Muscle layer of colon (tissue), 2 donors: ENCODE measurements at regions not wholly inside any gene's neighbourhood (a gene's known extent, or its start where the extent isn't known, plus 50 kb on each side); places are given as distances from the start of the nearest gene placed in this dataset.
"Not testable (repeated sequence)": the region's sequence is repeated elsewhere in the genome, so short reads cannot be mapped to it uniquely, and the experiment has no call there.

ENCODE experiments used
- H3K27ac ChIP-seq: one replicate; pipeline ENCODE4 v1.7.0; 2013; ENCODE audit warnings: low read depth, mild to moderate bottlenecking, low read length, moderate library complexity
- H3K27me3 ChIP-seq, 2 donors: one replicate each; pipeline ENCODE4 v1.7.0; 2013; ENCODE audit warnings: low read length in 2 of 2, mild to moderate bottlenecking in 2 of 2; ENCODE audit not compliant: insufficient read depth in 2 of 2, control insufficient read depth in 1 of 2
- H3K36me3 ChIP-seq: one replicate; pipeline ENCODE4 v1.7.0; 2013; ENCODE audit warnings: mild to moderate bottlenecking, low read length; ENCODE audit not compliant: insufficient read depth
- H3K4me1 ChIP-seq: one replicate; pipeline ENCODE4 v1.7.0; 2013; ENCODE audit warnings: mild to moderate bottlenecking, low read length; ENCODE audit not compliant: insufficient read depth
- H3K4me3 ChIP-seq, 2 donors: one replicate each; pipeline ENCODE4 v1.7.0; 2013; ENCODE audit warnings: low read length in 2 of 2, low read depth in 1 of 2, mild to moderate bottlenecking in 1 of 2, moderate library complexity in 1 of 2
- H3K9ac ChIP-seq: one replicate; pipeline ENCODE4 v1.7.0; 2013; ENCODE audit warnings: low read length
- H3K9me3 ChIP-seq: one replicate; pipeline ENCODE4 v1.7.0; 2013; ENCODE audit warnings: mild to moderate bottlenecking, low read length
- donor health status: abdominal sarcoma.
- donor health status: Adenocarcinoma of cecum.

- no peak overlapping the region for H3K27ac ChIP-seq
- no peak overlapping the region for H3K4me3 ChIP-seq
- no peaks in the 10 kb centered on the region for H3K4me1 ChIP-seq
- no peaks in the 10 kb centered on the region for H3K9me3 ChIP-seq
- H3K27me3 ChIP-seq = no peaks in the 10 kb centered on the region
- no peaks in the 10 kb centered on the region for H3K36me3 ChIP-seq
- H3K9ac ChIP-seq = no peak overlapping the region
Observed at GRCh38 chr20:30499123-30499522, 758.3 kb upstream of the DEFB115 start.

- H3K9me3 ChIP-seq, H3K4me3 ChIP-seq, H3K9ac ChIP-seq, H3K36me3 ChIP-seq, H3K4me1 ChIP-seq, H3K27ac ChIP-seq, H3K27me3 ChIP-seq: not testable (repeated sequence)
Observed at GRCh38 chr20:30499716-30500446, 757.6 kb upstream of the DEFB115 start.

- not testable (repeated sequence) for H3K27ac ChIP-seq, H3K36me3 ChIP-seq, H3K4me3 ChIP-seq, H3K9me3 ChIP-seq, H3K9ac ChIP-seq, H3K27me3 ChIP-seq, H3K4me1 ChIP-seq
Observed at GRCh38 chr20:30500447-30500820, 757.0 kb upstream of the DEFB115 start.

GRCh38 chr20:30500829-30501440, 756.5 kb upstream of the DEFB115 start:
- H3K27me3 ChIP-seq = no peaks in the 10 kb centered on the region
- H3K9me3 ChIP-seq = no peaks in the 10 kb centered on the region
- H3K27ac ChIP-seq = no peak overlapping the region
- H3K4me1 ChIP-seq = no peaks in the 10 kb centered on the region
- H3K4me3 ChIP-seq = no peak overlapping the region
- no peak overlapping the region for H3K9ac ChIP-seq
- H3K36me3 ChIP-seq = no peaks in the 10 kb centered on the region

- H3K4me3 ChIP-seq = no peak overlapping the region
- no peaks in the 10 kb centered on the region for H3K36me3 ChIP-seq
- H3K9me3 ChIP-seq = no peaks in the 10 kb centered on the region
- H3K27me3 ChIP-seq = no peaks in the 10 kb centered on the region
- no peak overlapping the region for H3K27ac ChIP-seq
- no peaks in the 10 kb centered on the region for H3K4me1 ChIP-seq
- H3K9ac ChIP-seq = no peak overlapping the region
Observed at GRCh38 chr20:30502670-30503069, 754.8 kb upstream of the DEFB115 start.

- not testable (repeated sequence) for H3K9ac ChIP-seq, H3K4me1 ChIP-seq, H3K27ac ChIP-seq, H3K9me3 ChIP-seq, H3K36me3 ChIP-seq, H3K27me3 ChIP-seq, H3K4me3 ChIP-seq
Observed at GRCh38 chr20:30503204-30503603, 754.3 kb upstream of the DEFB115 start.

- Histone ChIP-seq H3K9me3 (no peaks in the 10 kb centered on the region), H3K4me3 (no peak overlapping the region), H3K27me3 (no peaks in the 10 kb centered on the region), H3K9ac (no peak overlapping the region), H3K36me3 (no peaks in the 10 kb centered on the region), H3K4me1 (no peaks in the 10 kb centered on the region), H3K27ac (no peak overlapping the region)
Observed at GRCh38 chr20:30503992-30504570, 753.4 kb upstream of the DEFB115 start.

- Histone ChIP-seq H3K27me3 (no peaks in the 10 kb centered on the region), H3K4me1 (no peaks in the 10 kb centered on the region), H3K9me3 (no peaks in the 10 kb centered on the region), H3K36me3 (no peaks in the 10 kb centered on the region), H3K9ac (no peak overlapping the region), H3K4me3 (no peak overlapping the region), H3K27ac (no peak overlapping the region)
Observed at GRCh38 chr20:30505566-30505965, 751.9 kb upstream of the DEFB115 start.

GRCh38 chr20:30506100-30506499, 751.4 kb upstream of the DEFB115 start:
- no peaks in the 10 kb centered on the region for H3K27me3 ChIP-seq
- H3K36me3 ChIP-seq = no peaks in the 10 kb centered on the region
- H3K4me1 ChIP-seq = no peaks in the 10 kb centered on the region
- H3K27ac ChIP-seq = no peak overlapping the region
- H3K9me3 ChIP-seq = no peaks in the 10 kb centered on the region
- no peak overlapping the region for H3K4me3 ChIP-seq
- H3K9ac ChIP-seq = no peak overlapping the region

GRCh38 chr20:30508382-30508781, 749.1 kb upstream of the DEFB115 start:
- H3K4me3 ChIP-seq, H3K9me3 ChIP-seq, H3K27ac ChIP-seq, H3K9ac ChIP-seq, H3K36me3 ChIP-seq, H3K27me3 ChIP-seq, H3K4me1 ChIP-seq: not testable (repeated sequence)

- Histone ChIP-seq H3K9me3 (no peaks in the 10 kb centered on the region), H3K4me1 (no peaks in the 10 kb centered on the region), H3K36me3 (no peaks in the 10 kb centered on the region), H3K4me3 (no peak overlapping the region), H3K27ac (no peak overlapping the region), H3K27me3 (no peaks in the 10 kb centered on the region), H3K9ac (no peak overlapping the region)
Observed at GRCh38 chr20:30511322-30512030, 746.0 kb upstream of the DEFB115 start.
